WTC11 (cell line): ENCODE measurements at regions not wholly inside any gene's neighbourhood (a gene's known extent, or its start where the extent isn't known, plus 50 kb on each side); places are given as distances from the start of the nearest gene placed in this dataset.

Experiments
- ATAC-seq: fragments of 200-7000 bp; cut with Tn5 transposase; 2 replicates; pipeline ENCODE4 v1.10.0; 2021; ENCODE audit warnings: mild to moderate bottlenecking, moderate library complexity
- CTCF ChIA-PET: fragments of 300-600 bp; sonication (Branson Sonifier 250); formaldehyde crosslinking; loops from one replicate; lab custom pipeline; 2021; ENCODE audit warnings: antibody characterized with exemption; lab: Charles Lee
- POLR2A ChIA-PET: fragments of 350-600 bp; sonication (Branson Sonifier 250); formaldehyde crosslinking; loops from one replicate; lab custom pipeline; 2021; ENCODE audit warnings: antibody characterized with exemption; lab: Charles Lee
- DNase-seq: peaks from one replicate; pipeline ENCODE4 v3.0.0; 2021; ENCODE audit warnings: low spot score
- H3K27ac Mint-ChIP-seq: 2 replicates; pipeline ENCODE4 v1.8.0; 2021; ENCODE audit warnings: mixed read lengths
- H3K27me3 Mint-ChIP-seq: 2 replicates; pipeline ENCODE4 v1.8.0; 2021; ENCODE audit warnings: low read depth, mild to moderate bottlenecking, moderate library complexity, mixed read lengths
- H3K36me3 Mint-ChIP-seq: 2 replicates; pipeline ENCODE4 v1.8.0; 2021; ENCODE audit warnings: mixed read lengths
- H3K4me1 Mint-ChIP-seq: 2 replicates; pipeline ENCODE4 v1.8.0; 2022; ENCODE audit warnings: mixed read lengths
- H3K4me3 Mint-ChIP-seq: 2 replicates; pipeline ENCODE4 v1.8.0; 2021; ENCODE audit warnings: mild to moderate bottlenecking, moderate library complexity, mixed read lengths
- H3K9me3 Mint-ChIP-seq: 2 replicates; pipeline ENCODE4 v1.8.0; 2021; ENCODE audit warnings: mixed read lengths
- ARID4B ChIP-seq: sonication (generic); formaldehyde crosslinking; IDR thresholded peaks from 2 replicates; pipeline ENCODE4 v1.8.0; 2023; ENCODE audit warnings: missing genetic modification reagents, mild to moderate bottlenecking, borderline replicate concordance
- CBFB ChIP-seq: sonication (generic); formaldehyde crosslinking; IDR thresholded peaks from 2 replicates; pipeline ENCODE4 v1.8.1; 2022; ENCODE audit warnings: mild to moderate bottlenecking, low read depth, missing genetic modification reagents
- ERG ChIP-seq: fragments of 250-450 bp; sonication (Bioruptor Pico); IDR thresholded peaks from 2 replicates; pipeline ENCODE4 v1.8.0; 2021; ENCODE audit warnings: mild to moderate bottlenecking
- ESRRA ChIP-seq: sonication (generic); formaldehyde crosslinking; IDR thresholded peaks from 2 replicates; pipeline ENCODE4 v1.8.1; 2022; ENCODE audit warnings: mild to moderate bottlenecking, missing genetic modification reagents, borderline replicate concordance
- FOXK1 ChIP-seq: sonication (generic); formaldehyde crosslinking; IDR thresholded peaks from 2 replicates; pipeline ENCODE4 v1.8.0; 2022; ENCODE audit warnings: mild to moderate bottlenecking, moderate library complexity, missing genetic modification reagents
- FOXP1 ChIP-seq: sonication (generic); formaldehyde crosslinking; IDR thresholded peaks from 2 replicates; pipeline ENCODE4 v1.8.0; 2022; ENCODE audit warnings: missing genetic modification reagents, mild to moderate bottlenecking, moderate library complexity, borderline replicate concordance
- GTF2I ChIP-seq: fragments of 250-450 bp; sonication (Bioruptor Pico); conservative IDR thresholded peaks from 2 replicates; pipeline ENCODE4 v1.4.0; 2021; ENCODE audit warnings: mild to moderate bottlenecking
- HMGXB4 ChIP-seq: sonication (generic); formaldehyde crosslinking; IDR thresholded peaks from 2 replicates; pipeline ENCODE4 v1.8.1; 2023; ENCODE audit warnings: mild to moderate bottlenecking, moderate library complexity, missing genetic modification reagents
- IRF2 ChIP-seq: sonication (generic); formaldehyde crosslinking; IDR thresholded peaks from 2 replicates; pipeline ENCODE4 v1.8.0; 2022; ENCODE audit warnings: low read depth, missing genetic modification reagents, borderline replicate concordance
- MXD4 ChIP-seq: fragments of 250-450 bp; sonication (Bioruptor Pico); IDR thresholded peaks from 2 replicates; pipeline ENCODE4 v1.8.0; 2021; ENCODE audit warnings: mild to moderate bottlenecking, moderate library complexity, borderline replicate concordance
- SMAD3 ChIP-seq: sonication (generic); formaldehyde crosslinking; IDR thresholded peaks from 2 replicates; pipeline ENCODE4 v1.8.0; 2022; ENCODE audit warnings: missing genetic modification reagents, mild to moderate bottlenecking, borderline replicate concordance
- SOX15 ChIP-seq: fragments of 250-450 bp; sonication (Bioruptor Pico); IDR thresholded peaks from 2 replicates; pipeline ENCODE4 v1.9.0; 2021; ENCODE audit warnings: mild to moderate bottlenecking
- TCF7 ChIP-seq: sonication (generic); formaldehyde crosslinking; IDR thresholded peaks from 2 replicates; pipeline ENCODE4 v1.8.0; 2022; ENCODE audit warnings: mild to moderate bottlenecking, low read depth, missing genetic modification reagents, moderate library complexity
- ZNF232 ChIP-seq: sonication (generic); formaldehyde crosslinking; IDR thresholded peaks from 2 replicates; pipeline ENCODE4 v1.8.0; 2022; ENCODE audit warnings: mild to moderate bottlenecking, missing genetic modification reagents
- ZNF416 ChIP-seq: fragments of 250-450 bp; sonication (Bioruptor Pico); IDR thresholded peaks from 2 replicates; pipeline ENCODE4 v1.9.0; 2021; ENCODE audit warnings: mild to moderate bottlenecking, inconsistent platforms
- TF ChIP-seq, protein P1 (sequence below): sonication (generic); formaldehyde crosslinking; IDR thresholded peaks from 2 replicates; pipeline ENCODE4 v1.8.0; 2022; ENCODE audit warnings: mild to moderate bottlenecking, missing genetic modification reagents
- TF ChIP-seq, protein P2 (sequence below): sonication (generic); formaldehyde crosslinking; IDR thresholded peaks from 2 replicates; pipeline ENCODE4 v1.8.1; 2022; ENCODE audit warnings: missing genetic modification reagents, borderline replicate concordance

DNA sequence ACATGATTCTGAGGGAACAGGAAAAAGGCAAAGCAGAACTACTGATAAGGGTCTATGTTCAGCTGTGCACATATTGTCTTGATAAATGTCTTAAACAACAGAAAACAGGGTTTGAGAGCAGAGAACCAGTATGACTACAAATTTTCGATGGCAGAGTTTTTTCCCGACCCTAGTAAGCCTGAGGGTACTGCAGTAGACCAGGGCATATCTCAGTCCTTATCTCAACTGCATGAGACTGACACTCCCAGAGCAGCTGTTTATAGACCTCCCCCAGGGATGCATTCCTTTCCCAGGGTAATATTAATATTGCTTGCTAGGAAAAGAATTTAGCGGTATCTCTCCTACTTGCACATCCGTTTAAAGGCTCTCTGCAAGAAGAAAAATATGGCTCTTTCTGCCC, 1176.8 kb upstream of the ADGRB3 start:
- CTCF ChIA-PET = no interaction called here
- TF ChIP-seq, protein P1, sequence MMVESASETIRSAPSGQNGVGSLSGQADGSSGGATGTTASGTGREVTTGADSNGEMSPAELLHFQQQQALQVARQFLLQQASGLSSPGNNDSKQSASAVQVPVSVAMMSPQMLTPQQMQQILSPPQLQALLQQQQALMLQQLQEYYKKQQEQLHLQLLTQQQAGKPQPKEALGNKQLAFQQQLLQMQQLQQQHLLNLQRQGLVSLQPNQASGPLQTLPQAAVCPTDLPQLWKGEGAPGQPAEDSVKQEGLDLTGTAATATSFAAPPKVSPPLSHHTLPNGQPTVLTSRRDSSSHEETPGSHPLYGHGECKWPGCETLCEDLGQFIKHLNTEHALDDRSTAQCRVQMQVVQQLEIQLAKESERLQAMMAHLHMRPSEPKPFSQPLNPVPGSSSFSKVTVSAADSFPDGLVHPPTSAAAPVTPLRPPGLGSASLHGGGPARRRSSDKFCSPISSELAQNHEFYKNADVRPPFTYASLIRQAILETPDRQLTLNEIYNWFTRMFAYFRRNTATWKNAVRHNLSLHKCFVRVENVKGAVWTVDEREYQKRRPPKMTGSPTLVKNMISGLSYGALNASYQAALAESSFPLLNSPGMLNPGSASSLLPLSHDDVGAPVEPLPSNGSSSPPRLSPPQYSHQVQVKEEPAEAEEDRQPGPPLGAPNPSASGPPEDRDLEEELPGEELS (CRISPR knock-in tag) = no peak
- TF ChIP-seq ZNF232 (CRISPR knock-in tag) (no peak), HMGXB4 (CRISPR knock-in tag) (no peak), MXD4 (no peak), FOXK1 (no peak), ERG (CRISPR knock-in tag) (no peak), FOXP1 (no peak), ZNF416 (no peak), IRF2 (no peak), GTF2I (no peak), ESRRA (CRISPR knock-in tag) (no peak), SMAD3 (CRISPR knock-in tag) (no peak), SOX15 (CRISPR knock-in tag) (no peak), TCF7 (CRISPR knock-in tag) (no peak), ARID4B (CRISPR knock-in tag) (no peak), CBFB (CRISPR knock-in tag) (no peak)
- TF ChIP-seq, protein P2, sequence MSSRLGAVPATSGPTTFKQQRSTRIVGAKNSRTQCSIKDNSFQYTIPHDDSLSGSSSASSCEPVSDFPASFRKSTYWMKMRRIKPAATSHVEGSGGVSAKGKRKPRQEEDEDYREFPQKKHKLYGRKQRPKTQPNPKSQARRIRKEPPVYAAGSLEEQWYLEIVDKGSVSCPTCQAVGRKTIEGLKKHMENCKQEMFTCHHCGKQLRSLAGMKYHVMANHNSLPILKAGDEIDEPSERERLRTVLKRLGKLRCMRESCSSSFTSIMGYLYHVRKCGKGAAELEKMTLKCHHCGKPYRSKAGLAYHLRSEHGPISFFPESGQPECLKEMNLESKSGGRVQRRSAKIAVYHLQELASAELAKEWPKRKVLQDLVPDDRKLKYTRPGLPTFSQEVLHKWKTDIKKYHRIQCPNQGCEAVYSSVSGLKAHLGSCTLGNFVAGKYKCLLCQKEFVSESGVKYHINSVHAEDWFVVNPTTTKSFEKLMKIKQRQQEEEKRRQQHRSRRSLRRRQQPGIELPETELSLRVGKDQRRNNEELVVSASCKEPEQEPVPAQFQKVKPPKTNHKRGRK = no peak
- Mint-ChIP-seq H3K36me3 (peaks cover 34% of the 10 kb centered on the region), H3K4me1 (no peaks in the 10 kb centered on the region), H3K9me3 (peaks cover 68% of the 10 kb centered on the region), H3K4me3 (no peak overlapping the region), H3K27me3 (no peaks in the 10 kb centered on the region), H3K27ac (no peak overlapping the region)
- no peak for ATAC-seq
- POLR2A ChIA-PET = no interaction called here
- no peak for DNase-seq
